ENCODE measurements at regions not wholly inside any gene's neighbourhood (a gene's known extent, or its start where the extent isn't known, plus 50 kb on each side); places are given as distances from the start of the nearest gene placed in this dataset.

GRCh38 chr1:98398092-98398491 is 263.4 kb upstream of the SNX7 start:
- H3K27me3 ChIP-seq (ENCODE audit: low read depth), result no peaks in the 10 kb centered on the region
- H3K9me3 ChIP-seq (replicated peaks), result no peaks in the 10 kb centered on the region
- no peak overlapping the region for H3K4me3 ChIP-seq
- no peak for TF ChIP-seq CTCF (IDR thresholded peaks at IDR 0.05; ENCODE audit: borderline replicate concordance)
- no peak overlapping the region for H3K27ac ChIP-seq (replicated peaks)
- no peaks in the 10 kb centered on the region for H3K36me3 ChIP-seq
- no peak for DNase-seq
- intact Hi-C loops (cut with micrococcal nuclease), result no loop called here
- H3K4me1 ChIP-seq, result no peaks in the 10 kb centered on the region

DNA sequence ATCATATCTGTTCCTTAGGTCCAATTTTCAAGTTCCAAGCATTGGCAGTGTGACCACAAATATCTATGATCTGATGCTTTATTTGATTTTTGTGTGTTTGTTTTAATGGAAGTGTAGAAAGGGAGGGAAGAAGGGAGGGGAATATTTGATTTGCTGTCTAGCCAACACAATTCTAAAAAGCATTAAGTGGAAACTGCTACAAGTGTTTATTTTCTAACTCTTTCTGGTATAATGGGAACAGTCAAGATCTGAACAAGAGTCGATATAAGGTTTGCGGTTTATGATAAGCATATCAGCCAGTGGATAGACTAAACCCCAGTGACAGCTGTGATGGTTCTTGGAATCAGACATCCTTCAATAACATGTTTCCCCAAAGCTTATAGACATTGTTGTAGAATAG is 267.8 kb upstream of the SNX7 start:
- Histone ChIP-seq H3K4me3 (no peak overlapping the region), H3K36me3 (no peaks in the 10 kb centered on the region), H3K27ac (replicated peaks) (no peak overlapping the region), H3K4me1 (no peaks in the 10 kb centered on the region), H3K27me3 (ENCODE audit: low read depth) (no peaks in the 10 kb centered on the region), H3K9me3 (replicated peaks) (no peaks in the 10 kb centered on the region)
- intact Hi-C loops (cut with micrococcal nuclease), result no loop called here
- DNase-seq, result no peak
- no peak for TF ChIP-seq CTCF (IDR thresholded peaks at IDR 0.05; ENCODE audit: borderline replicate concordance)

DNA sequence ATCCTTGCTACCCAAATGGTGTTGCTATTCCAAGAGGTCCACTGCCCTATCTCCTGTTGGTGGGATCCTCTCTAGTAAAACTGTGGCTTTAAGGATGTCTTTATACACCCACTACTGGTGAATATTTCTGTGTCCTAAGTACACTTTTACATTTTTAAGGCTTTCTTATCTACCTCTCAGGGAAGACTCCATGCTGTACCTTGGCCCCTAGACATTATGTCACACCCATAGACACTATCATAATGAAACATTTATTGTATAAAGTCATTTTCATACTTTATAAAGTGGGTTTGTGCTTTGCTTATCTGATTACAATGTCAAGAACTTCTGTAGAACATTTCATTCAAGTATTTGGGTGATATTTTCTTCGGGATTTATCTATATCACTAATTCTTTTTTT is 270.3 kb upstream of the SNX7 start:
- Histone ChIP-seq H3K27me3 (ENCODE audit: low read depth) (no peaks in the 10 kb centered on the region), H3K4me1 (no peaks in the 10 kb centered on the region), H3K36me3 (no peaks in the 10 kb centered on the region), H3K27ac (replicated peaks) (no peak overlapping the region), H3K9me3 (replicated peaks) (no peaks in the 10 kb centered on the region), H3K4me3 (no peak overlapping the region)
- TF ChIP-seq CTCF (IDR thresholded peaks at IDR 0.05; ENCODE audit: borderline replicate concordance), result no peak
- intact Hi-C loops (cut with micrococcal nuclease), result no loop called here
- DNase-seq, result no peak

DNA sequence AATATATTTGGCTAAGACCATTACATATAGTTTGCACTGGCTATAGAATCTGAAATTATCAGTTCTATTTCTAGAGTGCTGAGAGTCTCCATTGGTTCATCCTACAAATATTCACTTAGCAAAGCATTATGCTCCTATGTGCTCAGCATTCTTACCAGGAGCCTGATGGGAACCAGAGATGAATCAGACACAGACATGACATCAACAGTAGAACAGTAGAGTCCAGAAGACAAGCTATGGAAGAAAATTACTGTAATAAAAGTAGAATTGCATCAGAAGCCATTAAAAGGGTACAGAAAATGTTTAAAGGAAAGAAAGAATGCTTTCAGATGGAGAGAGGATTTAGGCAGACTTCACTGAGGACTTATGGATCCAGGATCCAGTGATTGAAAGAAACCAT is 271.7 kb upstream of the SNX7 start:
- H3K4me1 ChIP-seq, result no peaks in the 10 kb centered on the region
- intact Hi-C loops (cut with micrococcal nuclease), result no loop called here
- DNase-seq, result no peak
- H3K27me3 ChIP-seq (ENCODE audit: low read depth), result no peaks in the 10 kb centered on the region
- no peak overlapping the region for H3K4me3 ChIP-seq
- H3K9me3 ChIP-seq (replicated peaks), result no peaks in the 10 kb centered on the region
- no peaks in the 10 kb centered on the region for H3K36me3 ChIP-seq
- no peak for TF ChIP-seq CTCF (IDR thresholded peaks at IDR 0.05; ENCODE audit: borderline replicate concordance)
- H3K27ac ChIP-seq (replicated peaks), result no peak overlapping the region

GRCh38 chr1:98388441-98388840 is 273.1 kb upstream of the SNX7 start:
- no peak overlapping the region for H3K27ac ChIP-seq (replicated peaks)
- H3K4me1 ChIP-seq, result no peaks in the 10 kb centered on the region
- no peaks in the 10 kb centered on the region for H3K36me3 ChIP-seq
- H3K9me3 ChIP-seq (replicated peaks), result no peaks in the 10 kb centered on the region
- no peak for DNase-seq
- no peaks in the 10 kb centered on the region for H3K27me3 ChIP-seq (ENCODE audit: low read depth)
- TF ChIP-seq CTCF (IDR thresholded peaks at IDR 0.05; ENCODE audit: borderline replicate concordance), result no peak
- intact Hi-C loops (cut with micrococcal nuclease), result no loop called here
- no peak overlapping the region for H3K4me3 ChIP-seq

DNA sequence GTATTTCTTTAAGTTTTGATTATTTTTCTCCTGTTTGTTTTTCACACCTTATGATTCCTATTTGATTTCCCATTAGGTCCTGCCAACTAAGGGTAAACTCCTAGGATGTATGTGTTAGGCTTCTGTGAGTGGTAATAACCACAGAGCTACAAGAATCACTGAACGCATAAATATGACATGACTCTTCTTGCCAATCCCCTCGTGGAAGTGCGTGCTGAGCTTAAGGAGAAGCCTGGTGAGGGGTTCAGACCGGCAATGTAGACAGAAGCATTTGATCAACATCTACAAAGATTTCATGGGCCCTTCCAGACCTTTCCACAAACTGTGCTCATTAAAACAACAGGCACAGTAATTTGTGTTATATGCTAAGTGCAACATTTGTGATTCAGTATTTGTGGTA is 273.8 kb upstream of the SNX7 start:
- no peaks in the 10 kb centered on the region for H3K36me3 ChIP-seq
- no peaks in the 10 kb centered on the region for H3K9me3 ChIP-seq (replicated peaks)
- TF ChIP-seq CTCF (IDR thresholded peaks at IDR 0.05; ENCODE audit: borderline replicate concordance), result no peak
- no peak overlapping the region for H3K4me3 ChIP-seq
- H3K4me1 ChIP-seq, result no peaks in the 10 kb centered on the region
- intact Hi-C loops (cut with micrococcal nuclease), result no loop called here
- no peak overlapping the region for H3K27ac ChIP-seq (replicated peaks)
- DNase-seq, result no peak
- H3K27me3 ChIP-seq (ENCODE audit: low read depth), result no peaks in the 10 kb centered on the region

All from left ventricle myocardium inferior (tissue), 1 donor.